SK-N-SH (cell line): ENCODE measurements at regions not wholly inside any gene's neighbourhood (a gene's known extent, or its start where the extent isn't known, plus 50 kb on each side); places are given as distances from the start of the nearest gene placed in this dataset.

Source experiments
- CTCF ChIA-PET: fragments of 300-600, 350-600 bp; formaldehyde crosslinking; extraction: SDS; loops from one replicate; lab custom pipeline; 2021; lab: Yijun Ruan, JAX
- POLR2A ChIA-PET: fragments of 350-600 bp; sonication (Branson Sonifier 250); formaldehyde crosslinking; extraction: SDS; loops from one replicate; lab custom pipeline; 2020; ENCODE audit warnings: antibody characterized with exemption, inconsistent platforms; lab: Yijun Ruan, JAX
- DNase-seq: peaks from one replicate; pipeline ENCODE4 v3.0.0; 2012
- H2AFZ ChIP-seq: fragments of 200-600 bp; sonication (generic); 2 replicates; pipeline ENCODE4 v1.8.1; 2016; ENCODE audit warnings: antibody characterized with exemption, mild to moderate bottlenecking, low read depth
- H3F3A ChIP-seq: fragments of 200-600 bp; sonication (generic); replicated peaks from 2 replicates; pipeline ENCODE3; 2016; ENCODE audit warnings: antibody characterized with exemption, mild to moderate bottlenecking; ENCODE audit not compliant: insufficient read depth
- H3K27ac ChIP-seq, 2 experiments: fragments of 200-500 bp in 1 of 2; fragments of 200-600 bp in 1 of 2; sonication (Bioruptor generic) in 1 of 2; sonication (generic), shearing (Covaris generic) in 1 of 2; 2 replicates each; pipeline versions ENCODE4 v1.5.1 to v1.6.1; 2014 to 2016; ENCODE audit warnings: low read depth in 2 of 2, inconsistent platforms in 1 of 2, low read length in 1 of 2, mild to moderate bottlenecking in 1 of 2, mixed read lengths in 1 of 2
- H3K27me3 ChIP-seq: fragments of 200-600 bp; sonication (generic), shearing (Covaris generic); 2 replicates; pipeline ENCODE4 v1.6.1; 2016; ENCODE audit warnings: mixed run types; ENCODE audit not compliant: insufficient read depth
- H3K36me3 ChIP-seq, 2 experiments: fragments of 200-500 bp in 1 of 2; fragments of 200-600 bp in 1 of 2; sonication (Bioruptor generic) in 1 of 2; sonication (generic) in 1 of 2; replicated peaks in 1 of 2; 2 replicates each; pipeline versions ENCODE3 to v1.5.1; 2014 to 2016; ENCODE audit warnings: low read length in 1 of 2, mild to moderate bottlenecking in 1 of 2; ENCODE audit not compliant: insufficient read depth in 2 of 2, control insufficient read depth in 1 of 2
- H3K4me1 ChIP-seq, 2 experiments: fragments of 200-500 bp in 1 of 2; fragments of 200-600 bp in 1 of 2; sonication (Bioruptor generic) in 1 of 2; sonication (generic), shearing (Covaris generic) in 1 of 2; 2 replicates each; pipeline versions ENCODE4 v1.5.1 to v1.6.1; 2014 to 2016; ENCODE audit warnings: low read depth in 1 of 2, low read length in 1 of 2, mixed run types in 1 of 2; ENCODE audit not compliant: insufficient read depth in 2 of 2, control insufficient read depth in 1 of 2
- H3K4me2 ChIP-seq: fragments of 200-600 bp; sonication (generic), shearing (Covaris generic); 2 replicates; pipeline ENCODE4 v1.6.1; 2017; ENCODE audit warnings: mixed run types
- H3K4me3 ChIP-seq, 2 experiments: fragments of 200-500 bp in 1 of 2; fragments of 200-600 bp in 1 of 2; sonication (Bioruptor generic) in 1 of 2; sonication (generic), shearing (Covaris generic) in 1 of 2; 2 replicates each; pipeline versions ENCODE4 v1.5.1 to v1.8.1; 2014 to 2016; ENCODE audit warnings: low read depth in 2 of 2, inconsistent platforms in 1 of 2, low read length in 1 of 2, mild to moderate bottlenecking in 1 of 2, mixed read lengths in 1 of 2, moderate library complexity in 1 of 2
- H3K79me2 ChIP-seq: fragments of 200-600 bp; sonication (generic); 2 replicates; pipeline ENCODE4 v1.8.1; 2017; ENCODE audit warnings: mild to moderate bottlenecking; ENCODE audit not compliant: insufficient read depth
- H3K9ac ChIP-seq: fragments of 200-600 bp; sonication (generic); 2 replicates; pipeline ENCODE4 v1.6.1; 2017; ENCODE audit warnings: mixed run types
- H3K9me2 ChIP-seq: fragments of 200-600 bp; sonication (generic); 2 replicates; pipeline ENCODE4 v1.6.1; 2017; ENCODE audit warnings: mixed run types
- H3K9me3 ChIP-seq: fragments of 200-600 bp; sonication (generic); 2 replicates; pipeline ENCODE4 v1.6.1; 2017; ENCODE audit warnings: mixed run types, mild to moderate bottlenecking, moderate library complexity
- H4K20me1 ChIP-seq: fragments of 200-600 bp; sonication (generic); 2 replicates; pipeline ENCODE4 v1.6.1; 2017; ENCODE audit warnings: mild to moderate bottlenecking, mixed run types; ENCODE audit not compliant: insufficient read depth
- ELF1 ChIP-seq: IDR thresholded peaks from 2 replicates; pipeline ENCODE4 v1.4.0; 2012
- EZH2phosphoT487 ChIP-seq: fragments of 200-600 bp; sonication (generic); IDR thresholded peaks from 2 replicates; pipeline ENCODE4 v1.6.1; 2017; ENCODE audit warnings: low read depth, mixed run types, mild to moderate bottlenecking, antibody characterized with exemption, moderate library complexity, borderline replicate concordance
- FOXM1 ChIP-seq: IDR thresholded peaks from 2 replicates; pipeline ENCODE4 v1.4.0; 2012; ENCODE audit warnings: low read depth, mild to moderate bottlenecking
- GABPA ChIP-seq: IDR thresholded peaks from 2 replicates; pipeline ENCODE4 v1.4.0; 2012; ENCODE audit warnings: low read depth, mild to moderate bottlenecking
- JUND ChIP-seq: IDR thresholded peaks from 2 replicates; pipeline ENCODE4 v1.4.0; 2012
- NFIC ChIP-seq: IDR thresholded peaks from 2 replicates; pipeline ENCODE4 v1.4.0; 2012; ENCODE audit warnings: borderline replicate concordance
- NRF1 ChIP-seq: IDR thresholded peaks from 2 replicates; pipeline ENCODE4 v1.6.1; 2012; ENCODE audit warnings: low read depth, mild to moderate bottlenecking, low read length
- PBX3 ChIP-seq: IDR thresholded peaks from 2 replicates; pipeline ENCODE4; 2012
- POLR2AphosphoS5 ChIP-seq: IDR thresholded peaks from 2 replicates; pipeline ENCODE4 v1.6.1; 2012; ENCODE audit warnings: low read depth, low read length
- SMC3 ChIP-seq: IDR thresholded peaks from 2 replicates; pipeline ENCODE4 v1.6.1; 2012; ENCODE audit warnings: low read depth, low read length, improper control_type of control experiment
- TAF1 ChIP-seq: IDR thresholded peaks from 2 replicates; pipeline ENCODE4 v1.6.1; 2012; ENCODE audit warnings: low read depth, mild to moderate bottlenecking, low read length, moderate library complexity, borderline replicate concordance
- TCF12 ChIP-seq: IDR thresholded peaks from 2 replicates; pipeline ENCODE4 v1.4.0; 2012
- USF1 ChIP-seq: IDR thresholded peaks from 2 replicates; pipeline ENCODE4 v1.4.0; 2012; ENCODE audit warnings: low read depth, borderline replicate concordance
- USF2 ChIP-seq: fragments of 150-350 bp; IDR thresholded peaks from 2 replicates; pipeline ENCODE4 v1.6.1; 2017; ENCODE audit warnings: antibody characterized with exemption, low read length, low read depth, borderline replicate concordance
- YY1 ChIP-seq: IDR thresholded peaks from 2 replicates; pipeline ENCODE4 v1.4.0; 2012; ENCODE audit warnings: low read depth, mild to moderate bottlenecking
- WGBS: methylation state at CpG from one replicate; pipeline ENCODE4 v1.1.6; 2017; ENCODE audit warnings: low lambda C conversion rate; 5-methylcytosine and 5-hydroxymethylcytosine counted together
- TF ChIP-seq, protein P1 (sequence below): IDR thresholded peaks from 2 replicates; pipeline ENCODE4 v1.6.1; 2012; ENCODE audit warnings: mild to moderate bottlenecking, low read depth, low read length, moderate library complexity

DNA sequence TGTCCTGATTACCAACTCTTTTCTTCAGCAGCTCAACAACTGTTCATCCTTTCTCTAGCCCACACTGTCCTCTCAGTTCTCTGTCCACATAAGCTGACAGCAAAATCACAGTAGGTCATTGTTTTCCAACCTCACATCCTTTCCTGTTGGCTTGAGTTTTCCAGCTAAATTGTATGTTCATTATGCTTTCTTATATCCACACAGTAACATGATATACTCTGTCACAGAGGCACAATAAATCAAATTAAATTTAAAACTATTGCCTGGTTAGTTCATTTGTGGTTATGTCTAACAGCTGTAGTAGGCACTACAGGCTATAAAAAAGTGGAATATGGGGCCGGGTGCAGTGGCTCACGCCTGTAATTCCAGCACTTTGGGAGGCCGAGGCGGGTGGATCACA, 179.9 kb downstream of the ETAA1 start (continued):
- TF ChIP-seq, protein P1, sequence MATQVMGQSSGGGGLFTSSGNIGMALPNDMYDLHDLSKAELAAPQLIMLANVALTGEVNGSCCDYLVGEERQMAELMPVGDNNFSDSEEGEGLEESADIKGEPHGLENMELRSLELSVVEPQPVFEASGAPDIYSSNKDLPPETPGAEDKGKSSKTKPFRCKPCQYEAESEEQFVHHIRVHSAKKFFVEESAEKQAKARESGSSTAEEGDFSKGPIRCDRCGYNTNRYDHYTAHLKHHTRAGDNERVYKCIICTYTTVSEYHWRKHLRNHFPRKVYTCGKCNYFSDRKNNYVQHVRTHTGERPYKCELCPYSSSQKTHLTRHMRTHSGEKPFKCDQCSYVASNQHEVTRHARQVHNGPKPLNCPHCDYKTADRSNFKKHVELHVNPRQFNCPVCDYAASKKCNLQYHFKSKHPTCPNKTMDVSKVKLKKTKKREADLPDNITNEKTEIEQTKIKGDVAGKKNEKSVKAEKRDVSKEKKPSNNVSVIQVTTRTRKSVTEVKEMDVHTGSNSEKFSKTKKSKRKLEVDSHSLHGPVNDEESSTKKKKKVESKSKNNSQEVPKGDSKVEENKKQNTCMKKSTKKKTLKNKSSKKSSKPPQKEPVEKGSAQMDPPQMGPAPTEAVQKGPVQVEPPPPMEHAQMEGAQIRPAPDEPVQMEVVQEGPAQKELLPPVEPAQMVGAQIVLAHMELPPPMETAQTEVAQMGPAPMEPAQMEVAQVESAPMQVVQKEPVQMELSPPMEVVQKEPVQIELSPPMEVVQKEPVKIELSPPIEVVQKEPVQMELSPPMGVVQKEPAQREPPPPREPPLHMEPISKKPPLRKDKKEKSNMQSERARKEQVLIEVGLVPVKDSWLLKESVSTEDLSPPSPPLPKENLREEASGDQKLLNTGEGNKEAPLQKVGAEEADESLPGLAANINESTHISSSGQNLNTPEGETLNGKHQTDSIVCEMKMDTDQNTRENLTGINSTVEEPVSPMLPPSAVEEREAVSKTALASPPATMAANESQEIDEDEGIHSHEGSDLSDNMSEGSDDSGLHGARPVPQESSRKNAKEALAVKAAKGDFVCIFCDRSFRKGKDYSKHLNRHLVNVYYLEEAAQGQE: no peak
- TF ChIP-seq JUND: no peak

DNA sequence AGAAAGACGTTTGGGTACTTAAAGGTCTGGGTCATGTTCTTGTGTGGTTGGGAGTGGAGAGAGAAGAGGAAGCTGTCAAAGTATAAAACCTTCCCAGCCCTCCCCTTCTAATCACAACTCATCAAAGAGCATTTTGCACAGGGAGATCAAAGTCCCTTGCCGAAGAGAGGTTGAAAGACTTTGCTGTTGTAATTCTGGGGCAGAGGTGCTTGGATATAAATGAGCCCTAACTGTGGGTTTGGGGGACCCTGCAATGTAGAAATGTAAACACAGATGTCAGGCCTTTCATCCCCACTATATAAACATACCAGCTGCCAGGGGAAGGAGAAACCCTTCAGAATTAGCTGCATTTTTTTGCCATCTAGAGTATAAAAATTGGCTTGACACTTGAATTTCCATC, 182.1 kb downstream of the ETAA1 start:
- H2AFZ ChIP-seq: no peak overlapping the region
- no peak for DNase-seq
- H3K9me3 ChIP-seq: 0 out of 2 replicates have a peak, but pooled peaks cover 6% of the 10 kb centered on the region
- H3K27ac ChIP-seq: no peak overlapping the region
- H3F3A ChIP-seq: no peaks in the 10 kb centered on the region
- H3K4me1 ChIP-seq: no peaks in the 10 kb centered on the region
- no peaks in the 10 kb centered on the region for H4K20me1 ChIP-seq
- H3K4me3 ChIP-seq: no peak overlapping the region
- H3K27me3 ChIP-seq: no peaks in the 10 kb centered on the region
- H3K9ac ChIP-seq: no peak overlapping the region
- WGBS: 55% methylated on average over 2 of the region's 2 CpGs
- H3K4me2 ChIP-seq: no peak overlapping the region
- H3K9me2 ChIP-seq: no peaks in the 10 kb centered on the region
- H3K36me3 ChIP-seq: no peaks in the 10 kb centered on the region
- ChIA-PET POLR2A (no interaction called here), CTCF (no interaction called here)
- no peaks in the 10 kb centered on the region for H3K79me2 ChIP-seq
- no peak for TF ChIP-seq TAF1
- no peak for TF ChIP-seq NFIC

DNA sequence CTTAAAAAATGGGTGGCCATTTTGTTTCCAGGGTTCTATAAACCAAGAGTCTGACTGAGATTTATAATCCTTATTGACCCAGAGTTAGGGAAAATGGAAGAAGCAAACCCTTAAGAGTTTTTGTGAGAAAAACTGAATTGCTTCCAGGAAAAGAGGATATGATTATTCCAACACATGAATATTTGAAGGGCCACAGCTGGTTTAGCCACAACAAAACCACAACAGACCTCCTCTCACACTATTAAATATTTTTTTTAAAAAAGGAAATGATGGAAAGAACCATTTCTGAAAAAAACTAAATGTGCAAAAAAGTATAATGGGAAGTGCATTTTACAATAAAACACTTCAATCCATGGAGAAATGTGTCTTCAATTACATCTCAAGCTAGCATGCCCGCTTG, 182.7 kb downstream of the ETAA1 start:
- Histone ChIP-seq H3K36me3 (no peaks in the 10 kb centered on the region), H3K9me2 (no peaks in the 10 kb centered on the region), H3F3A (no peaks in the 10 kb centered on the region), H3K4me1 (no peaks in the 10 kb centered on the region), H3K4me2 (no peak overlapping the region), H3K4me3 (no peak overlapping the region), H3K9ac (no peak overlapping the region), H2AFZ (no peak overlapping the region), H3K79me2 (no peaks in the 10 kb centered on the region), H4K20me1 (no peaks in the 10 kb centered on the region), H3K27ac (no peak overlapping the region), H3K27me3 (no peaks in the 10 kb centered on the region), H3K9me3 (0 out of 2 replicates have a peak, but pooled peaks cover 6% of the 10 kb centered on the region)
- ChIA-PET CTCF (no interaction called here), POLR2A (no interaction called here)
- DNase-seq: no peak
- WGBS: 0% methylated on average over 1 of the region's 1 CpG
- no peak for TF ChIP-seq NRF1
- TF ChIP-seq EZH2phosphoT487: no peak
- TF ChIP-seq, all 33 proteins: peak for 0

- Histone ChIP-seq H3K27me3 (no peaks in the 10 kb centered on the region), H3K9ac (no peak overlapping the region), H4K20me1 (no peaks in the 10 kb centered on the region), H3K9me3 (peaks cover 12% of the 10 kb centered on the region; the same call in 1 of the 2 replicates), H3K36me3 (no peaks in the 10 kb centered on the region), H3K4me1 (no peaks in the 10 kb centered on the region), H3K9me2 (no peaks in the 10 kb centered on the region), H3K27ac (no peak overlapping the region), H3K4me2 (no peak overlapping the region), H3K4me3 (no peak overlapping the region), H3F3A (no peaks in the 10 kb centered on the region), H3K79me2 (no peaks in the 10 kb centered on the region), H2AFZ (no peak overlapping the region)
- WGBS: 65% methylated on average over 7 of the region's 7 CpGs
- DNase-seq: no peak
- CTCF ChIA-PET: interaction anchor here (1.2 kb wide), 1 partner anchor 1007 kb away, joined by 3 read pairs; no protein-coding TSS in a partner anchor
- POLR2A ChIA-PET: no interaction called here
- no peak for TF ChIP-seq NRF1
- TF ChIP-seq GABPA: no peak
- TF ChIP-seq EZH2phosphoT487: no peak
- TF ChIP-seq ELF1: no peak
- TF ChIP-seq TCF12: no peak
- TF ChIP-seq USF1: no peak
- no peak for TF ChIP-seq USF2
- no peak for TF ChIP-seq POLR2AphosphoS5
- no peak for TF ChIP-seq PBX3
- TF ChIP-seq YY1: no peak
- no peak for TF ChIP-seq SMC3
- no peak for TF ChIP-seq FOXM1
These were observed 184.6 kb downstream of the ETAA1 start for GRCh38 chr2:67581751-67582150.
